Breast epithelium (tissue), 3 donors: ENCODE measurements at regions not wholly inside any gene's neighbourhood (a gene's known extent, or its start where the extent isn't known, plus 50 kb on each side); places are given as distances from the start of the nearest gene placed in this dataset.

Experiments
- POLR2A ChIP-seq: fragments of 450-650 bp; IDR thresholded peaks from one replicate; pipeline ENCODE4 v1.6.1; 2016; ENCODE audit warnings: antibody characterized with exemption, mild to moderate bottlenecking, moderate library complexity
- POLR2AphosphoS5 ChIP-seq, 3 donors: sonication (generic); formaldehyde crosslinking; IDR thresholded peaks; one replicate each; pipeline ENCODE4 v1.6.1; 2017; ENCODE audit warnings: antibody characterized with exemption in 3 of 3
- TF ChIP-seq, protein P1 (sequence below), 3 donors: fragments of 450-650 bp; IDR thresholded peaks; one replicate each; pipeline ENCODE4 v1.5.1; 2016 to 2017; ENCODE audit warnings: antibody characterized with exemption in 3 of 3, mild to moderate bottlenecking in 3 of 3, moderate library complexity in 3 of 3

DNA sequence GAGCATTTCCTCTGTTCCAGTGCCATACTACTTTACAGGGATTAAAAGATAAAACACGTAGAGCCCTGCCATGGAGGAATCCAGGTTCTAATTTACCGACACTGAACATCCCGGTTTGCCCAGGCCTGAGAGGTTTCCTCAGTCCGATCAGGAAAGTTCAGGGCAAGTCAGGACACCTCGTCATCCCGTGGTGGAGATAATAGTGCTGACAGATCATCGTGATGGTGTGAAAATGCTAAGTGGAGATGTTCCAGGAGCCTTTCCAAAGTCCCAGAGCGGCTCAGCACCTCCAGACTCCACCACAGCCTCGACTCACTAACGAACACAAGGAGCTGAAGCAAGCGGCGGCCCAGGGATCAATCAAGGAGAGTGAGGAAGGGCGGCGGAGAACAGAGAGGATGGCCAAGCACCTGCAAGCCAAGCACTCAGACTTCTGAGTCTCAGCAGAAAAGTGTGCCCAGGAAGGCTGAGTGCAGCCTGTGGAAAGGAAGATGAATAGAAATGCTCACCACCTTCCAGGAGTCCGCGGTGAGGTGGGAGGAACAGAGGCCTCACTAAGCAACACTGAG is 103.7 kb upstream of the VWC2 start:
- TF ChIP-seq POLR2A (no peak), POLR2AphosphoS5 (IDR thresholded peaks at IDR 0.05) (no peak)
- TF ChIP-seq, protein P1, sequence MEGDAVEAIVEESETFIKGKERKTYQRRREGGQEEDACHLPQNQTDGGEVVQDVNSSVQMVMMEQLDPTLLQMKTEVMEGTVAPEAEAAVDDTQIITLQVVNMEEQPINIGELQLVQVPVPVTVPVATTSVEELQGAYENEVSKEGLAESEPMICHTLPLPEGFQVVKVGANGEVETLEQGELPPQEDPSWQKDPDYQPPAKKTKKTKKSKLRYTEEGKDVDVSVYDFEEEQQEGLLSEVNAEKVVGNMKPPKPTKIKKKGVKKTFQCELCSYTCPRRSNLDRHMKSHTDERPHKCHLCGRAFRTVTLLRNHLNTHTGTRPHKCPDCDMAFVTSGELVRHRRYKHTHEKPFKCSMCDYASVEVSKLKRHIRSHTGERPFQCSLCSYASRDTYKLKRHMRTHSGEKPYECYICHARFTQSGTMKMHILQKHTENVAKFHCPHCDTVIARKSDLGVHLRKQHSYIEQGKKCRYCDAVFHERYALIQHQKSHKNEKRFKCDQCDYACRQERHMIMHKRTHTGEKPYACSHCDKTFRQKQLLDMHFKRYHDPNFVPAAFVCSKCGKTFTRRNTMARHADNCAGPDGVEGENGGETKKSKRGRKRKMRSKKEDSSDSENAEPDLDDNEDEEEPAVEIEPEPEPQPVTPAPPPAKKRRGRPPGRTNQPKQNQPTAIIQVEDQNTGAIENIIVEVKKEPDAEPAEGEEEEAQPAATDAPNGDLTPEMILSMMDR (IDR thresholded peaks at IDR 0.05), result no peak
